ENCODE measurements at regions not wholly inside any gene's neighbourhood (a gene's known extent, or its start where the extent isn't known, plus 50 kb on each side); places are given as distances from the start of the nearest gene placed in this dataset.

DNA sequence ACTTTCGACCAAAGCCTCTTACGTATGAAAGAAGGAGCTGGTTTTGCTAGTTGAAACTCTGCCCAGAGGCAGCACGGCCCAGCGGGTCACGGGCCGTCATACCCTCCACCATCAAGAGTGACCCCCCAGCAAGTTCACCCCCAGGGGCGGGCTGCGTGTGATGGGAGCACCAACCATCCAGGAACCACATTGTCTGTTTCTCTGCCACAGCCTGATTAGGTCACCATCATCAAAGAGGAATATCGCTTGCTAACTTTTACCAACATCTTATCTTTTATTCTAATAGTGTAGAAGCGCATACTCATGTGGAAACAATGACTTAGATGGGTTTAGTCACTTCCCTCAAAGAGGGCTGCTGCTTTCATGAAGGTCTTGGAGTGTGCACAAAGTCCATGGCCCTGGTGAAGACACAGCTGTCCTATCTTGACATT is 116.6 kb upstream of the SMIM21 start:
- DNase-seq (ENCODE audit: extremely low read depth, insufficient read length), result no peak
- TF ChIP-seq CTCF (IDR thresholded peaks at IDR 0.05; ENCODE audit: insufficient read depth, low read length, poor library complexity, severe bottlenecking), result no peak

DNA sequence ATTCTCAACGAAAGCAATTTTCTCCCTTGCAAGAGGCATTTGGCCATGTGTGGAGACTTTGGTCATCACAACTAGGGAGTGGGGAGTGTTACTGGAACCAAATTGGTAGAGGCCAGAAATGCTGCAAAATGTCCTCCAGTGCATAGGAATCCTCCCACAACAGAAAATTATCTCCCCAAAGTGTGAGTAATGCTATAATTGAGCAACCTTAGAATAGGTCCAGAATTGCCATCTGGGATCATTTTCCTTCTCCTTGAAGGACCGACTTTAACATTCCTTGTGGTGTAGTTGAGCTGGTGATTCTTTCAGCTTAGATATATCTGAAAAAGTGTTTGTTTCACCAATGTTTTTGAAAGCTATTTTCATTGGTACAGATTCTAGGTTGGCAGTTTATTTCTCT is 111.2 kb upstream of the SMIM21 start:
- no peaks in the 10 kb centered on the region for H3K27me3 ChIP-seq (replicated peaks; ENCODE audit: control insufficient read depth, insufficient read depth, low read length)

More for the DNA sequence above, 116.6 kb upstream of the SMIM21 start:
- Histone ChIP-seq H3K4me3 (replicated peaks; ENCODE audit: low read depth, low read length) (no peak overlapping the region), H3K27me3 (replicated peaks; ENCODE audit: control insufficient read depth, insufficient read depth, low read length) (no peaks in the 10 kb centered on the region; the same call in 1 of the 2 replicates), H3K36me3 (ENCODE audit: control insufficient read depth, insufficient read depth, low read length) (no peaks in the 10 kb centered on the region)

DNA sequence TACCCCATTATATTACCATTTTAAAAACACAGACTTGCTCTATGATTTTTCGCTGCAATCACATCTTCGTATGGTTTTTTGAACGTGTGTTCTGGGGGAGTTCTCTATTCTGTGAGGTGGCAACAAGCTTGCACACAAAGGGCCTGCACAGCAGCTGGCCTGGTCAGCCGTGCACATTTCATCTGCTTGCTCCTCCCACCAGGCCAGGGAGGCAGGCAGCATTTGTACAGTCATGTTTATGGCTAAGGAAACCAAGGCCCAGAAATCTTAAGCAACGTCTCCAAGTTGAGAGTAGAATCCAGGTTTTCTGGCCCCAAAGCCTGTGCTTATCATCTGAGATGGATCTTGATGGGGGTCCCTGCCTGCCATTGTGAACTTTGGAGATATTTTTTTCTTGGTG is 106.4 kb upstream of the SMIM21 start:
- no peak for DNase-seq (ENCODE audit: extremely low read depth, insufficient read length)
- Histone ChIP-seq H3K27me3 (replicated peaks; ENCODE audit: control insufficient read depth, insufficient read depth, low read length) (no peaks in the 10 kb centered on the region), H3K36me3 (ENCODE audit: control insufficient read depth, insufficient read depth, low read length) (no peaks in the 10 kb centered on the region), H3K4me3 (replicated peaks; ENCODE audit: low read depth, low read length) (no peak overlapping the region)
- TF ChIP-seq CTCF (IDR thresholded peaks at IDR 0.05; ENCODE audit: insufficient read depth, low read length, poor library complexity, severe bottlenecking), result no peak

More for the DNA sequence above, 111.2 kb upstream of the SMIM21 start:
- Histone ChIP-seq H3K36me3 (ENCODE audit: control insufficient read depth, insufficient read depth, low read length) (no peaks in the 10 kb centered on the region), H3K4me3 (replicated peaks; ENCODE audit: low read depth, low read length) (no peak overlapping the region)
- TF ChIP-seq CTCF (IDR thresholded peaks at IDR 0.05; ENCODE audit: insufficient read depth, low read length, poor library complexity, severe bottlenecking), result no peak
- no peak for DNase-seq (ENCODE audit: extremely low read depth, insufficient read length)

DNA sequence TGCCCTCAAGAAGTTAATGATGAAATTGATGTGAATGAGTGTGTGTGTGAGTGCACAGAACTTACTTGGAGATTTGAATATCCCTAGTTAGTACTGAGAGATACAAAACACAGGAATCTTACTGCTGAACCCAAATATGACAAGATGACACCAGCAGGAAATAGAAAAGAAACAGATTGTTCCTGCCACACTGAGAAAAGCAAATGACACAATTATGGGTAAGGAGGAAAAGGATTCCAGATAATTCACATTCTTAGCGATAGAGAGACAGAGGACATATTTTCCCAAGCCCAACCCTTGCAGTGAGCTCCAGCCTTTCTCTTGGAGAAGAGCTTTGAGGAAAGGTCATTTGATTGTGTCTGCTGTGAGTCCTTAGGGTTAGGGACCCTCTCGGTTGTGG is 105.7 kb upstream of the SMIM21 start:
- Histone ChIP-seq H3K4me3 (replicated peaks; ENCODE audit: low read depth, low read length) (no peak overlapping the region), H3K36me3 (ENCODE audit: control insufficient read depth, insufficient read depth, low read length) (no peaks in the 10 kb centered on the region), H3K27me3 (replicated peaks; ENCODE audit: control insufficient read depth, insufficient read depth, low read length) (no peaks in the 10 kb centered on the region)
- TF ChIP-seq CTCF (IDR thresholded peaks at IDR 0.05; ENCODE audit: insufficient read depth, low read length, poor library complexity, severe bottlenecking), result no peak
- DNase-seq (ENCODE audit: extremely low read depth, insufficient read length), result no peak

DNA sequence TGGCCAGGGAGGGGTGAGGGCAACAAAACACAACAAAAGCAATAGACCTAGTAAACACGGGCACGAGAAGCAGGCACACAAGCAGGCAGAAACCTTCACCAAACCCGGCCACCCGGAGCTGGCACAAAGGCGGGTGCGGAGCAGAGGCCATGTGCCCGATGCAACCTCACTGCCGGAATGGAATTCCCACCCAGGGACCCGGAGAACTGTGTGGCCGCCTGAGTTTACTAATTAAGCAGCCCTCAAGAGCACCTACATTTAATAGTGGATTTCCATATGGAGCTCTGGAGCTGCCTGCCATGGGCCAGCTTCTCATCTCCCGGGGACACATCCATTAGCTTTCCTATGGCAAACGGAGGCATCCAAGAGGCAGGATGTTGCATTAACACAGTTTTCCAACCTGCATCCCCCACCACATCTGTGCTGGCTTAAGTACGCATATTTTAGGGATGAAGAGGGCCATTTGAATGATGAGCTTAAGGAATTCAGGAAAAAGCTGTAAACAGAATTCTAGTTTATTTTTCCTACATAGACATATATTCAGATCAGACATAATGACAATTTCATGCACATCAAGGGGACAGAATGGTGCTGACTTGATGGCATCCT is 104.5 kb upstream of the SMIM21 start:
- TF ChIP-seq CTCF (IDR thresholded peaks at IDR 0.05; ENCODE audit: insufficient read depth, low read length, poor library complexity, severe bottlenecking), result no peak
- Histone ChIP-seq H3K36me3 (ENCODE audit: control insufficient read depth, insufficient read depth, low read length) (no peaks in the 10 kb centered on the region), H3K27me3 (replicated peaks; ENCODE audit: control insufficient read depth, insufficient read depth, low read length) (no peaks in the 10 kb centered on the region), H3K4me3 (replicated peaks; ENCODE audit: low read depth, low read length) (no peak overlapping the region)
- DNase-seq (ENCODE audit: extremely low read depth, insufficient read length), result no peak
